HG02884 (cell line): ENCODE measurements at regions not wholly inside any gene's neighbourhood (a gene's known extent, or its start where the extent isn't known, plus 50 kb on each side); places are given as distances from the start of the nearest gene placed in this dataset.

Experiments used
- ATAC-seq: cut with Tn5 transposase; IDR thresholded peaks from one replicate; pipeline ENCODE4 v1.9.1; 2021; ENCODE audit warnings: mild to moderate bottlenecking, moderate library complexity; ENCODE audit not compliant: unreplicated experiment

DNA sequence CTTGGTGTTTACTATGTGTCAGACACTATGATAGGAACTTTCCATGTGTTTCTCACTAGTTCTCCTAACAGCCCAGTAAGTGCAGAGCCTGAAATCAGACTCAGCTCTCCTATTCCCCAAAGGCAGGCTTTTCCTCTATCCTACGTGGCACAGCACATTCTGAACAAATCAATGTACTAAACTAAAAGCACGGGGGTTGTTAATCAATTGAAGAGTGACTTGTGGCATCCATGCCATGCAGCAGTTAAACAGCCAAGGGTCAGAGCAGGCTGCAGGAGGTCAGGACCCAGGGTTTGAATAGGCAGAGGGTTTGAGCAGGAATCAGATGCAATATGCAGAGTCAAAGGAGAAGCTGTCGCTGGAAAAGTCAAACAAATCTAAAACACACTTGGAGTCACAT is 289.7 kb upstream of the LDB2 start:
- no peak for ATAC-seq

DNA sequence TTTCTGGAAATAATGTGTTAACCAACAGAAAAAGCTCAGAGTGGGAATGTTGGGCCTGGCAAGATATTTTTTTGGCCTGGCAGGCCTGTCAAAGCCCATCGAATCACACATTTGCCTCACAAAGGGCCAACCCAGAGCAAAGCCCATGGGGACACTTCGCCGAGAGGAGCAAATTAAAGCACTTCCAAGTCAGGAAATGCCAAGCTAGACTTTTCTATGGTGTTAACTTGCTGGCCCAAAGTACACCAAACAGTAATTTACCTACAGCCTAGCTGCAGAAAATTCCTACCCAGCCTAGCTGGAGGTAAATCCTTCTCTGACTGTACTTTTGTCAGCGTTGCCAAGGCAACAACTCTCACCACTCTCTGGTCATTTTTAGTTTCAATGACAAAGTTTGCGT is 288.6 kb upstream of the LDB2 start:
- no peak for ATAC-seq

DNA sequence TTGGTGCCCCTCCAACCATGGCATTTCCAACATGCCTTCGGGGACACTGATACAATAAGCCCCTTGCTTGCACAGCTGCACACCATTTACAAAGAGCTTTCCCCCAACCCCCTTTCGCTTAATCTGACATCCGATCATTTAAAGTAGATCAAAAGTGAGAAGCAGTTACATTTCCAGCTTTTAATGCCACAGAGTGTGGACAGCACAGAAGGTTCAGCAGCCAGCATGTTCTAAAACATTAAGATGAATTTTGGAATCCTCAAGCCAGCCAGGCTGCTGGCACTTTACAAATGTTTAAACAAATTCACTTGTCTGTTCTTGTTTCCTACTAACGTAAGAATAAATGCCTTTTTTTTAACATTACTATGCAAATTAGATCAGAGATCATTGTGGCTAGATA is 284.4 kb upstream of the LDB2 start:
- no peak for ATAC-seq

DNA sequence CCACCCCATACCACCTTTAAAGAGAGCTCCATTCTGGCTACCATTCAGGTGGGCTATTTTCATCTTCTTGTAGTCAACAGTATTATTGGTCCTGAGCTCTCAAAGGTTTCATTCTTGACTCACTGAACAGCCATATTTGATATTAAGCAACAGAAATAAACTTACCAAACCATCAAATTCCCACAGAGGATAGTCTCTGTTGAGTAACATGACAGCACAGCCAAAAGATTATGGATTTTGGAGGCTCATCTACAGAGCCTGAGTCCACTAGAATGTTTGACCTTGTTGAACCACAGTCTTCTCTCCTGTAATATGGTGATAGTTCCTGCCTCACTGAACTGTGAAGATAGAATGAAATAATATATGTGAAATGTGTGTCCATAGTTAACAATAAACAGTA is 276.3 kb upstream of the LDB2 start:
- ATAC-seq = no peak

DNA sequence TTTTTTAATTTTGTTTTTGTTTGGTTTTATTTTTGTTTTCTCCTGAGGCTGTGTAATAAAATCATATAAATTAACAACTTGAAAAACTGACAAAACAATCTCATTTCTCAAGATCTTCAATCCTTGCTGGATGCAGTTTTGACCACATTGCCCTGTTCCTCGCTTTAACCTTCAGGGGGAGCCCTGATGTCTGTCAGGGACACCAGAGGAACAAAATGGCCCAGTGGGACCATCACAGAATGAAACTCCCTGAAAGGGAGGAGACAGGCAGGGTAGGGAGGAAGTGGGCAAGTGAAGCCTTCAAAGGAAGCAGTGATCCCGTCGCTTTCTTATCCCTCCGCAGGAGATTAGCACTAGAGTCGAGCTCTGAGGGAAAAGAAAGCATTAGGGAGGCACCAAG is 274.9 kb upstream of the LDB2 start:
- no peak for ATAC-seq

DNA sequence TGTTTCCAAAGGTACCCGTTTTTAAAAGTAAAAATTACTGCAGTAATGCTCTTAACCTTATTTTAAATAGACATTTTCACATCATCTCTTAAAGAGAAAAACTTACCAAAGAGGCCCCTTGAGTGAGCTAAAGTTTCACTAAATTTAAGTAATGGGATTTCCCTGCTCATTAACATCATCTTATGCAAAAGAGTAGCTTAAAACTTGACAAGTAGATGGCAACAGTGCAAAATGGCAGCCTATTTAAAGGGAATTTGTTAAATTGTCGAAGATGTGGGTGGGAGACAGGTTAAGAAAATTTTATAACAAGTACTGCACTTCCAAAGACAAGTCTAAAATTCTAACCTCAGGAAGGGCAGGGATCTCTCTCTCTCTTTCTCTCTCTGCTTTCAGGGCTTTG is 271.7 kb upstream of the LDB2 start:
- ATAC-seq = no peak

DNA sequence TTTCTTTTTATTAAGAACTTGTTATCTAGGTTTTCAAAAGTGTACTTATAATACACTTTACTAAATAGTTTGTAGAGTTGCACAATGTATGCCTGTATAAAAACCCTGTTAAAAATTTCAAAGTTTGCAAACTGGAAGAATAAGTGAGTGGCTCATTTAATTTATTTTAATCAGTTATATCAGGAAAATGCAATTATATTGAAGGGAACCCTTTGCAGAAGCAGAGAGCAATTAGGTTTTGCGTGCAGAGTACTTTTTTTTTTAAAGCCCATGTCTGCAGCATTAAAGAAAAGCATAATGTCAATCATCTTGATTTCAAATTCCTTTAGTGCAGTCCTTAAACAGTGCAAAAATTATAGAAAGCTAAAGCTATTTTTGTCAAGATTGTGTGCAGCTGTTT is 271.3 kb upstream of the LDB2 start:
- no peak for ATAC-seq

DNA sequence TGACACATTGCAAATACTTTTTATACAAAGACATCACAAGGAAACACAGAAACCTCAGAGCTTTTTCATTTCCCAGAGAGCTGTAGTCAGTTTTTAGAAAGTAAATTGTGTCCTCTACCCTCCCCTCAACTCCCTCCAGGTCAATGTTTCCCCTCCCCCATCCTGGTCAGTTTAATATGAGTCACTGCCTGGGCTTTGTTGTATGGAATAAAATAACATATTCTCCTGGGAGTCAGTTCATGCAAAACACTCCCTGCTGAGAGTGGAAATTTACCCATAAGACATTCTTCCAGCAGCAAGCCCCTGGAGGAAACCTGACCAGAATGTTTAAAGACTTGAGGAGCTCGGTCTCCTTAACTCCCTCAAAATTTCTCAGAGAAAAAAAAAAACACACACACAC is 270.1 kb upstream of the LDB2 start:
- no peak for ATAC-seq

DNA sequence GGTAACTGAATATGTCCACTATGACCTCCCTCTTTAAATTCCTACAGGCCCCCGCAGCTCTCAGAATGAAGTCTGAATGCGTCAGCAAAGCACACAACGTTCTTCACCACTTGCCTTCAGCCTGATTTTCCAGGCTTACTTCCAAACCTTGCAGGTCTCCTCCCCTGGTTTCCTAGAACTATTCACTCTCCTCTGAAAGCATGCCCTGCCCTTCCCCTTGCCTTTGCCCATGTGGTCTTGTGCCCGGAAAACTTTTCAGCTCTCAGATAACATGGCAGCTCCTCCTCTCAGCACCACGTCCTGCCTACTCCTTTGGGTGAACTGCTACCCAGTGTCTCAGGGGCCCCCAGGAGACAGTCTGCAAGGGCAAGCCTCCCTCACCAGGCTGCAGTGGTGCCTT is 268.5 kb upstream of the LDB2 start:
- ATAC-seq = no peak

DNA sequence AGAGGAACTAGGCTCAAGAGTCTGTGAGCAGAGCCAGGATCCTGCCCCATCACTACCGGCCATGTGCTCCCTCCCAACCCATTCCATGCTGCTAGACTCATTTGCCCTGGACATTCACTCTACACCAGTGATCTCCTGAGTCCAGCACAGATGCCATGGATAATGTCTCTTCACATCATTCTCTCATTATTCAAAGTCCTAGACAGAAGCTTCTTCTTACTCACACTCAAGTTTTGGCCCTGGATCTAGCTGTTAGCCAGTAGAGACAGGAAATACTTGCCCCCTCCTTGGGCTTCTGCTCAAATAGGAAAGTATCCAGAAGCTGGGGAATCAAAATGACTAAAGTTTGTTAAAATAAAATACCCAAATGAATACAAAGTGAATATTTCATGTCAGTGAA is 266.8 kb upstream of the LDB2 start:
- no peak for ATAC-seq

DNA sequence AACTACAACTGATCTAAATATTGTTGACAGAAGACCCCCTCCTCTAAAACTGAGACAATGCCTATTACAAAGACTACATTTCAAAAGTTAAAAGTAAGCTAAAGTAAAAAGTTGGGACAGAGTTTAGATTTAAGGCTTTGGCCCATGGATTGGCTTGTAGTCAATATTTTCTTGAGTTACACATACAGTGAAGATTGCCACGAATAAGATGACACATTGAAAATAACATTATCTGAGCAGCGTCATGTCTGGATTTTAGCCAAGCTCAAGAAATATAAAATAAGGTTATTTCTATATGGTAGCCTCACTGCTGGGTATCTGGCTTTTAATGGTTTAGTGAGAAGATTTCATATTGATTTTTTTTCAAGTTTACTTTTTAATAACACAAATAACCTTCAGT is 266.2 kb upstream of the LDB2 start:
- no peak for ATAC-seq

DNA sequence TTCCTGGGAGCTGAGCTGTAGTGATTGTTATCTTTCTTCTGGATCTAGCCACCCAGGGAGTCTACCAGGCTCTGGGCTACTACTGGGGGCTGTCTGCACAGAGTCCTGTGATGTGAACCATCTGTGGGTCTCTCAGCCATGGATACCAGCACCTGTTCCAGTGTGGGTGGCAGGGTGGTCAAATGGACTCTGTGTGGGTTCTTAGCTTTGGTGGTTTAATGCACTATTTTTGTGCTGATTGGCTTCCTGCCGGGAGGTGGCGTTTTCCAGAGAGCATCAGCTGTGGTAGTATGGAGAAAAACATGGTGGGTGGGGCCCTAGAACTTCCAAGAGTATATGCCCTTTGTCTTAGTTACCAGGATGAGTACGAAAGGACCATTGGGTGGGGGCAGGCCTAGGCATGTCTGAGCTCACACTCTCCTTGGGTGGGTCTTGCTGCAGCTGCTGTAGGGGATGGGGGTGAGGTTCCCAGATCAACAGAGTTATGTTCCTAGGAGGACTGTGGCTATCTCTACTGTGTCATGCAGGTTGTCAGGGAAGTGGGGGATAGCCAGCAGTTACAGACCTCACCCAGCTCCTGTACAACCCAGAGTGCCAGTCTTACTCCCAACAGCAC is 264.8 kb upstream of the LDB2 start:
- no peak for ATAC-seq

DNA sequence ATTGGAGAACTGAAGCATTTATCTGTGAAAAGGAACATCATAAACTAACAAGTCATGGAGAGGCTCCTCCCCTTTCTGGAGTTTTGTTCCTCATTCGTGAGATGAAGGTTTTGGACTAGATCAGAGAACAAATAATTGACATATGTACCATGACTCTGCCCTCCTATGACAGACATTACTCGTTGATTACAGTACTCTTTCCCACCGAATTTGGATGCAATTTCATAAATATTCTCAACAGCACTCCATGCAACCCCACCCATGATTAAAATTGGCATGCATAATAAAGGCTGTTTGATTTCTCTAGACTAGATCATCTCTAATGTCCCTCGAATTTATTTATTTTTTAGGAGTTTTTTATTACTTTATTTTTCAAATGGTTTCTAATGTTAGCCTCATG is 258.9 kb upstream of the LDB2 start:
- no peak for ATAC-seq

DNA sequence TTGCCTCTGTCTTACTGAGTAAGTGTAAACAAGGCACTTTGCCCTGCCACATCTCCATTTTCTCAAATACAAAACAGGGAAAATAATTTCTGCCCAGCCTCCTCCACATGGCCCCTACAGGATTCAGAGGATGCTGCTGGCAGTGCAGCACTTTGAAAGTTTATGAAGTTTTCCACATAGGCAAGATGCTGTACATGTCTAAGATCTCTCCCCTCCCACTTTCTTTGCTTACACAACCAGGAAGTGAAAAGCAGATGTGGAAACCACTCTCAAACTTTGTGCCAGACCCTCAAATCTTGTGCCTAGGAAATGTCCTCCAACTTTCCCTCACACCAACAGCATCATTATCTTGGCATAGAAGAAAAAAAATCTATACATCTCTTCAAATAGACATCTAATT is 257.0 kb upstream of the LDB2 start:
- ATAC-seq = no peak

DNA sequence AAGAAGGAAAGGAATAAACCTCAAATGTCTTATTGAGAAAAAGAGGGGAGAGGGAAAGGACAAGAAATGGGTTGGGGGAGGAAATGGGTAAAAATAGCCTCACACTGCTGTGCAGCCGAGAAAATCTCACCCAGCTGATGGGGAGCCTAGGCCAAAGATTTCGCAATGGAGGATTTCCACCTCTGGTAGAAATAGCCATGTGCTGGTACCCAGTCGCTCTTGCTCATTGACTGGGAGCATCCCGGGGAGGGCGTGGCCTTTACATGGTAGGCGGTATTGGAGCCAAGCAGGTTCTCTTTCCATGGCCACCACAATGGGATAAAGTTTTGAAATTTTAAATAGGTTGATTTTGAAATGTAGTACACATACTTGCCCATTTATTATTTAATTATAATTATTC is 255.1 kb upstream of the LDB2 start:
- ATAC-seq = no peak

DNA sequence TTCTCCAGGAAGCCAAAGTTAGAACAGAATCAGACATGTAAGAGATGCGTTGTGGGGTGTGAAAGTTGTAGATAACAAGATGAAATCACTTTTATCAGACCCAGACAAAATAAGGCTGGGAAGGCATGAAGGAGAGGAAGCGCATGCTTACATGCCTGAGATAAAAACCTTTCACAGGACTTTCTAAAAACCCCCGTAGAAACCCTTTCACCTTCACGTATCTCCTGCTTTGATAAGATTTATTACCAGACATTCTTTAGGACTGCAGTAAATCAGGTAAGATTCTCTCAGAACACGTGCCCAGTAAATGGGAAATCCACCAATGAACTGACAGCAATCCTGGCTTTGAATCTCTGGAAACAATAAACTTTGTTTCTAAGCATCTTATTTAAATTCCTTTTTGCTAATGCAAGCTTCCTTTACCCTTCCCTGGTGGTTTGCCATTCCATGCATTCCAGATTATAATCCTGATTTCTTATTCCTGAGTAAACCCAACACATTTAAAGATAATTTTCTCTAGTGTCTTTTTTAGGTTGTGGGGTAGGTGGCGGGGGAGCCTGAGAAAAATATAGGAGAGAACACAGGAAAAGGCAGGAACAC is 254.6 kb upstream of the LDB2 start:
- no peak for ATAC-seq

DNA sequence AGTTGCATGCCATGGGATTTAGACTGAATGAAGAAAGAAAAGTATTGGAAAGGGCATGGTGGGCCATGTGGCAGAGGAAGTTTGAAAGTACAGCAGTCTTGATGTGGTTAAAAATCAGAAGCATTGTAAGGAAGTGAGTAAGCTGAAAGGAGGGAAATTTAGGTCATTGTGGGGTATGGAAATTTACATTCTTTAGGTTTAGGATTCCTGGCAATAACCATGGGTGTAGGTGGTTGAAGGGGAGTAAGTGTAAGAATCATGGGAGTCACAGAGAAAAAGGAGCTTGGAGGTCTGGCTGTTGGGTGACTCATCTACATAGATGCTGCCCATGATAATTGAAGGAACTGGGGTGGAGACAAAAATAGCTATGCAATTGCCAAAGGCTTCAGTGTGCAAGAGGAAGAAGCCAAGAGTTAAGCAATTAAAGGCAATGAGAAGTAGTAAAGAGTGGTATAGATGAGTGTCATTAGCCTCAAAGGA is 243.8 kb upstream of the LDB2 start:
- ATAC-seq = no peak

DNA sequence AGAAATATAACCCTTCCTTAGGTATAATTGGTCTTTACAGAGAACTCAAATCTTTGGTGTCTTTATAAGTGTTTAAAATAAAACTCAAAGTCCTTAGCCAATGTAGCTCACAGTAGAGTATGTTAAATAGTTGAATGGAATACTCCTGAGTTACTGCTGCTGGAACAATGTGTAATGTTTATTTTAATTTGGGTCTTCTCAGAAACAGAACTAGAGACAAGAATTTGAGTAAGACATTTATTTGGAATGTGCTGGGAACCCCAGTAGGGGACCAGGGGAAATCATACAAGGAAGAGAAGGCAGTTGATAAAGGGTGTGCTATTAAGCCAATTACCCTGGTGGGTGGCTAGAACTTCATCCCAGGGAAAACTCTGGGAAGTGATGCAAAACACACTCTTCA is 240.4 kb upstream of the LDB2 start:
- no peak for ATAC-seq

DNA sequence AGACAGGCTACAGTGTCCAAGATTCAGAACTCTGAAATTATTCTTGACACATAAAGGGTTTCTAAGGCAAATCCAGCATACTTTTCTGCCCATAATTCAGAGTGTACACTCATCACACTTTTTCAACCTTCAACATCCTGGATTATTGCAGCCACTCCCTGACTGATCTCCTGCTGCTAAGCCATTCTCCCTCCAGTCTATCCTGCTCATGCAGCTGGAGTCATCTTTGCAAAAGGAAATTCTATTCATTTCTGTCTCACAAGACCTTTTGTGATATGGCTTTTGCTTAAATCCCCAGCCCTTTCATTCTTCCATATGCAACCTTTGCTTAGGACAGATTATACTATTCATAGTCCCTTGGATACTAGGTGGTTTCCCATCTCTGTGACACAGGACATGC is 236.1 kb upstream of the LDB2 start:
- ATAC-seq = no peak

DNA sequence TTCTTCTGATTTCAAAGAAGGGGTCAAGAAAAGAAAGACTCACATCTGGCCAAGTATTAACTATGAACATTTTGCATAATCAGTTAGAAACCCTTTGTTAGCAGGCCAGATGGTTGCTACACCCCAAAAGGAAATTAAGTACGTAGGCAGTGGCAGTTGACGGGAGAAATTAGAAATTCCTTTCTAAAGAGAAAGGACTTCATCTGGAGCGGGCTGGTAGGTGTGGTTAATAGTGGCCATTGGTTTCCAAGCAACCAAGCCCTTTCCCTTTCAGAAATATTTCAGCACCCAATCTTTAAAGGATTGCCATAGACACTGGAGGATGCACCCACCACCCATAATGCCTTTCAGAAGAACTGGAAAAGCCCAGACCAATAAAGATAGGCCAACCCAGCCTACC is 235.7 kb upstream of the LDB2 start:
- ATAC-seq = no peak

DNA sequence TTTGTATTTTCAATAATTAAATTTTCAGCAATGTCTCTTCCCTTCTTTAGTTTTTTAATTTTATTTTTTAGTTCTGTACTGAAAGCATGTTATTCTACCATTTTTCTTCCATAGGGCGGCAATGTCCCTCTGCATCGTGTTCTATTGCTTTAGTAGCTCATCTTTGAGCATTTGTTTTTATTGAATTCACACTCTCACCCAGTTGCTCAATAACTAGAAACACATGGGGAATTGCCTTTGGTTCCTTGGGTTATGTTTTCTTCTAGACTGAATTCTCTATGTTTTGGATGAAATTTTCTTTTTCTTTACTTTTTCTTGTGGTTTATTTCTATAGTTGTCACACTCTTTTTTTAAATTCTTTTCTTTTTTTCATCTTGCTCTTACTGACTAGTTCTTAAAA is 233.8 kb upstream of the LDB2 start:
- no peak for ATAC-seq

DNA sequence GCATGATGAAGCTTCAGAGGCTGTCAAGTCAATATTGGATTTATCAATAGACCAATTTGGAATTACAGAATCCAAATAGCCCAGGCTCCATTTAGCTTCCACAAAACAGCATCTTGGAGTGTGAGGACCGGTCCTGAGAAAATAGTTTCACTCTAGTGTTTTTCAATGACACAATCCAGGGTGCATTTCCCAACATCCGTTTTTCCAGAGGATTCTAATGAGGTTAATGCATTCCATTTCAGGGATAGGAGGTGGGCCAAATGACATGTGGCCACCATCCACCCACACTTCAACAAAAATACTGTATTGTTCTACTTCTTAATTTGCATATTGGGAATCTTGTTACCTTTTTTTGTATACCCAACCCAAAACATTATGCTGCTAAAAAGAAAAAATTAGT is 229.8 kb upstream of the LDB2 start:
- ATAC-seq = no peak

DNA sequence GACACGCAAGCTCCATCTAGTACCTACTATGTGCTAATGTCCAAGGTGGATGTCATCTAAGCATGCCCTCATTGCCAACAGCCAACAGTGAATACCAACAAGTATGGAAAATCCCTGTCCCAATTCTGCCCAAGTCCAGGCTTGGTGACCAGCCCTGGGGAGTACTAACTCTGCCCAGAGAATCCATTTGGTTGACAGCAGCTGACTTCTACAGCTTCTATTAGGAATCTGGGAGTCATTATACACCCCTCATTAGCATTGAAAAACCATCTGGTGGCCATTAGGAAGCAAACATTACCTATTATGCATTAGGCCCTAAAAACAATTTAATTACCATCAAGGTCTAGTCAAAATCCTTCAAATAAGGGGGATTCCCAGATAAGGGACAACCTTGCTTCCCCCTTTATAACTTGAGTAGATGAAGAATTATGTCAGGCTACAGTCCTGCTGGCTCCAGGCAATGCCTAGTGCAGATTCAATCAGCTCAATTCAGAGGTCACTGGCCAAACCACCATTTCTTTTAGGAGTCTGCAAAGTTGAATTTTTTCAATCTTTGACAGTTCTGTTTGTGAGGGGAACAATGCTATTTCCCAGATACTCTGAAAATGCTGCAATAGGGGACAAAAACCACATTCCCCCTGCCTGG is 228.0 kb upstream of the LDB2 start:
- no peak for ATAC-seq
